ENCODE measurements at regions not wholly inside any gene's neighbourhood (a gene's known extent, or its start where the extent isn't known, plus 50 kb on each side); places are given as distances from the start of the nearest gene placed in this dataset.

DNA sequence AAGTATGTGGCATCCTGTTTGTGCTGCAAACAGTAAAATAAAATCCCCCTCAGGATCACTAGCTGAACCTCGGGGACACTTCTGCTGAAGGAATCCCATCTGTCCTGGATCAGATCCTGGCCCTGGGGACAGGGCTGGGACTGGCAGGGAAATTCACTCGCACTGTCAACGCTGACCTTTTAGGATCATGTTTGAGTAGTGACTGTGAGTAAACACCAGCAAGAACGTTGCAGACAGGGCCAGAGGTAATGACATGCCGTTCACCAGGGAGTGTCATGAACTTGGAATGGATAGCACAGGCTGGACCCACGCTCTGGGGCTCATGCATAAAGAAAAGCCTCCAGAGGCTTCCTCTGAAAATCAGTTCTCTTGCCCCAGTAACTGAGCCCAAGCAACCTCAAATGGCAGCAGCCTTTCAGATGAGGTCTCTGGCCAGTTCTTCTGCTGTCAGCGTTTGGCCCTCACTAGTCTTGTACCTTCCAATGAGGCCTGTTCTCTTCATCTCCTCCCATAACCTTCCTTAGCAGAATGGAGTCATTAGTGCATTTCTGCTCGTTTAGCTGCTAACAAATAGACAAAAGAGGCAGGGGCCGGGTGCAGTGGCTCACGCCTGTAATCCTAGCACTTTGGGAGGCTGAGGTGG, 51.0 kb upstream of the BARX2 start:
- peak overlapping the region; percentile 45 for H3K27ac Mint-ChIP-seq

DNA sequence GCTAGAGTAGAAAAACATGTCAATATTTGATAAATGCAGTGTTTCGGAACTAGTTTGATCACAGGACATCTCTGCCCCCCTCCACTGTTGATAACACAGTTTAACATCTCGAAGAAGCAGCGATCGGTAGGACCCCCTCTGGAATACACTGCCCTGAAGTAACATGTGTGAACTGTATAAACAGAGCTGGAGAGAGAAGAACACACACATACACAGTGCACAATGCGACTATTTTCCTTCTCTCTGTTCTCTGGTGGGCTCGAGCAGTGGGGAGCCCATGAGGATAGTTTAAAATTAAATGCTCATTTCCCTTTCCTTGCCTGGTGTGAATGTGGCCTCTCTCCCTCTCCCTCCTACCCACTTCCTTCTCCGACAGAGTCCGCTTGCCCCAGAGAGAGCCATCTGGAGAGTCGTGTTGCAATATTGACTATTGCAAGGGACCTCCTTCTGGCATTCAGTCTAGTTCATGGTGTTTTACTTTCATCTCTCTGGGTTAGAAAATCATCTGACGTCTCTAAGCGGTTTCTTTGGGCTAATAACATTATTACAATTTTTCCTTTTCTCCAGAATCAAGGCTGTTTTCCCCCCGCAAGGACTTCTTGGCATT, 51.6 kb upstream of the BARX2 start:
- Mint-ChIP-seq H3K27me3 (peaks cover 5% of the 10 kb centered on the region), H3K27ac (peak overlapping the region; percentile 45), H3K4me1 (ENCODE audit: low read depth) (peaks cover 46% of the 10 kb centered on the region), H3K4me3 (ENCODE audit: low read depth) (no peak overlapping the region), H3K36me3 (ENCODE audit: insufficient read depth) (no peaks in the 10 kb centered on the region), H3K9me3 (ENCODE audit: low read depth) (no peaks in the 10 kb centered on the region)
- DNase-seq (ENCODE audit: low spot score, unreplicated experiment), result no peak
- TF ChIP-seq, protein P1, sequence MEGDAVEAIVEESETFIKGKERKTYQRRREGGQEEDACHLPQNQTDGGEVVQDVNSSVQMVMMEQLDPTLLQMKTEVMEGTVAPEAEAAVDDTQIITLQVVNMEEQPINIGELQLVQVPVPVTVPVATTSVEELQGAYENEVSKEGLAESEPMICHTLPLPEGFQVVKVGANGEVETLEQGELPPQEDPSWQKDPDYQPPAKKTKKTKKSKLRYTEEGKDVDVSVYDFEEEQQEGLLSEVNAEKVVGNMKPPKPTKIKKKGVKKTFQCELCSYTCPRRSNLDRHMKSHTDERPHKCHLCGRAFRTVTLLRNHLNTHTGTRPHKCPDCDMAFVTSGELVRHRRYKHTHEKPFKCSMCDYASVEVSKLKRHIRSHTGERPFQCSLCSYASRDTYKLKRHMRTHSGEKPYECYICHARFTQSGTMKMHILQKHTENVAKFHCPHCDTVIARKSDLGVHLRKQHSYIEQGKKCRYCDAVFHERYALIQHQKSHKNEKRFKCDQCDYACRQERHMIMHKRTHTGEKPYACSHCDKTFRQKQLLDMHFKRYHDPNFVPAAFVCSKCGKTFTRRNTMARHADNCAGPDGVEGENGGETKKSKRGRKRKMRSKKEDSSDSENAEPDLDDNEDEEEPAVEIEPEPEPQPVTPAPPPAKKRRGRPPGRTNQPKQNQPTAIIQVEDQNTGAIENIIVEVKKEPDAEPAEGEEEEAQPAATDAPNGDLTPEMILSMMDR (IDR thresholded peaks at IDR 0.05; ENCODE audit: unreplicated experiment), result no peak

More for the DNA sequence above, 51.0 kb upstream of the BARX2 start:
- Mint-ChIP-seq H3K27me3 (peaks cover 5% of the 10 kb centered on the region), H3K9me3 (ENCODE audit: low read depth) (no peaks in the 10 kb centered on the region), H3K36me3 (ENCODE audit: insufficient read depth) (no peaks in the 10 kb centered on the region), H3K4me1 (ENCODE audit: low read depth) (peaks cover 41% of the 10 kb centered on the region), H3K4me3 (ENCODE audit: low read depth) (no peak overlapping the region)
- TF ChIP-seq, protein P1 (IDR thresholded peaks at IDR 0.05; ENCODE audit: unreplicated experiment), result no peak
- DNase-seq (ENCODE audit: low spot score, unreplicated experiment), result no peak

DNA sequence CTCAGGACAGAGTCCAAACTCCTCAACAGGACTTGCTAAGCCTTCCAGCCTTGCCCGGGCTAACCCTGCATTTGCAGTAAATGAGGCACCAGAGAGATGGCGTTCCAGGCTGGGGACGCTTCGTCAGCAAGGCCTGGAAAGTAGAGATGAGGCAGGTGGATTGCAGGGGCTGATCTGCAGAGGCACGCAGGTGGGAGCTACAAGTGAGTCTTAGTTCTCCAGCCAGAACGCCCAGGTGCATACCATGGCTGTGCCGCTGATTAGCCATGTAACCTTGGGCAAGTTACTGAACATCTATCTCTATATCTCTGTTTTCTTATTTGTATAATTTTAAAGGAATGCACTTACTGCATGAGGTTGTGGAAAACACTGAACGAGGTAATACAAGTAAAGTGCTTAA, 52.7 kb upstream of the BARX2 start:
- H3K36me3 Mint-ChIP-seq (ENCODE audit: insufficient read depth), result no peaks in the 10 kb centered on the region
- H3K27me3 Mint-ChIP-seq, result peaks cover 5% of the 10 kb centered on the region
- DNase-seq (ENCODE audit: low spot score, unreplicated experiment), result no peak
- no peak overlapping the region for H3K27ac Mint-ChIP-seq
- TF ChIP-seq, protein P1 (IDR thresholded peaks at IDR 0.05; ENCODE audit: unreplicated experiment), result no peak
- peaks cover 50% of the 10 kb centered on the region for H3K4me1 Mint-ChIP-seq (ENCODE audit: low read depth)
- no peaks in the 10 kb centered on the region for H3K9me3 Mint-ChIP-seq (ENCODE audit: low read depth)
- no peak overlapping the region for H3K4me3 Mint-ChIP-seq (ENCODE audit: low read depth)

DNA sequence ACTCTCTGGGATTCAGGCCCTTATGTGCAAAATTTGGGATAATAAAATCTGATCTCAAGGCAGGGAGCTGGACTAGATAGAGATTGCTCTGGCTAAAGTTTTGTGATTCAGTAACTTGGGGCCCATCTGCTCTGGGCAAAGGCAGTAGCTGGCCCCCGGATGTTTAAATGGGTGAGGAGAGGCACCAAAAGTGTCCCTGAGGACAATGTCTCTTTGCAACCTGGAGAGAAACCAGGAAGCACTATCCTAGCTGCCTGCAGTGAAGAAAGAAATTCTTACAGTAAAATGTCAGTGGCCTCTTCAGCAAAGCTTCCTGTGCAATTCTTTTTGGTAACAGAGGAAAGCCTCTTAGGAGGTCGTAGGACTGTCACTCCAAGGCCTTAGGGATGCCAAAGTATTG, 54.6 kb upstream of the BARX2 start:
- no peak for DNase-seq (ENCODE audit: low spot score, unreplicated experiment)
- Mint-ChIP-seq H3K9me3 (ENCODE audit: low read depth) (no peaks in the 10 kb centered on the region), H3K4me1 (ENCODE audit: low read depth) (peaks cover 64% of the 10 kb centered on the region), H3K36me3 (ENCODE audit: insufficient read depth) (no peaks in the 10 kb centered on the region), H3K4me3 (ENCODE audit: low read depth) (no peak overlapping the region), H3K27ac (peak overlapping the region; percentile 53), H3K27me3 (peaks cover 5% of the 10 kb centered on the region)
- TF ChIP-seq, protein P1 (IDR thresholded peaks at IDR 0.05; ENCODE audit: unreplicated experiment), result no peak

DNA sequence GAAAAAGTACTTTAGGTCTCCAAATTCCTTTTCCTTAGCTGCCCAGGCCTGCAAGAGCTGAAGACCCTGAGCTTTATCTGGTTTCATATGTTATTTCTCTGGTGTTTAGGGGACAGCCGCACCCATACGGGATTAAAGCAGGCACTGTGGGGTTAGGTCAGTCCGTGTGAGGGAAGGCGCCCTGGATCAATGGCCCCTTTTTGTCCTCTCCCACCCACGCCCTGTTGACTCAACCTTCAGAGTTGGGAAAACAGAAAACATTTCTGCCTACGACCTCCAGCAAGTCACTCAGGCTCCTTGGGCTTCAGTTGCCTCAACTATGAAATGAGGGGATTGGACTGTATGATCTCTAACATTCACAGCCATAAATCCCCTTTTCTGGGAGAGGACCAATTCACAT, 55.2 kb upstream of the BARX2 start:
- DNase-seq (ENCODE audit: low spot score, unreplicated experiment), result no peak
- Mint-ChIP-seq H3K4me1 (ENCODE audit: low read depth) (peaks cover 68% of the 10 kb centered on the region), H3K27ac (peak overlapping the region; percentile 86), H3K36me3 (ENCODE audit: insufficient read depth) (no peaks in the 10 kb centered on the region), H3K27me3 (peaks cover 5% of the 10 kb centered on the region), H3K9me3 (ENCODE audit: low read depth) (no peaks in the 10 kb centered on the region), H3K4me3 (ENCODE audit: low read depth) (peak overlapping the region; percentile 16)
- TF ChIP-seq, protein P1 (IDR thresholded peaks at IDR 0.05; ENCODE audit: unreplicated experiment), result no peak

Data from progenitor cell of endocrine pancreas (in vitro differentiated cells).